BJ (cell line): ENCODE measurements at regions not wholly inside any gene's neighbourhood (a gene's known extent, or its start where the extent isn't known, plus 50 kb on each side); places are given as distances from the start of the nearest gene placed in this dataset.

Experiments
- CTCF ChIA-PET: fragments of 350-600 bp; formaldehyde crosslinking; extraction: SDS; loops from one replicate; lab custom pipeline; 2021; ENCODE audit warnings: antibody characterized with exemption, inconsistent platforms; lab: Yijun Ruan, JAX
- POLR2A ChIA-PET: fragments of 300-600 bp; sonication (Branson Sonifier 250); formaldehyde crosslinking; extraction: SDS; loops from one replicate; lab custom pipeline; 2021; ENCODE audit warnings: antibody characterized with exemption; lab: Charles Lee
- DNase-seq: peaks from one replicate; pipeline ENCODE4 v3.0.0-alpha.2; 2011; ENCODE audit warnings: low read depth
- H3K27me3 ChIP-seq: 2 replicates; pipeline ENCODE4 v1.6.0; 2011; ENCODE audit warnings: low read length; ENCODE audit not compliant: control insufficient read depth, insufficient read depth
- H3K36me3 ChIP-seq: 2 replicates; pipeline ENCODE4 v1.5.1; 2011; ENCODE audit warnings: low read length; ENCODE audit not compliant: control insufficient read depth, insufficient read depth
- H3K4me3 ChIP-seq: 2 replicates; pipeline ENCODE4 v1.5.1; 2011; ENCODE audit warnings: low read depth, mild to moderate bottlenecking, control low read depth, low read length
- CTCF ChIP-seq: IDR thresholded peaks from 2 replicates; pipeline ENCODE4 v1.5.1; 2011; ENCODE audit warnings: low read depth, mild to moderate bottlenecking, control low read depth, inconsistent platforms, low read length, moderate library complexity; ENCODE audit not compliant: insufficient read depth

- Histone ChIP-seq H3K27me3 (no peaks in the 10 kb centered on the region), H3K4me3 (no peak overlapping the region), H3K36me3 (no peaks in the 10 kb centered on the region)
- no peak for TF ChIP-seq CTCF
- ChIA-PET POLR2A (no interaction called here), CTCF (interaction anchor here (1.2 to 2.1 kb wide), 4 partner anchors 11 to 269 kb away, joined by 3 to 11 read pairs (median 3); partner anchors contain the start of gene CCN2)
- DNase-seq = no peak
Observed at GRCh38 chr6:132219901-132220300, 181.4 kb downstream of the MOXD1 start.

DNA sequence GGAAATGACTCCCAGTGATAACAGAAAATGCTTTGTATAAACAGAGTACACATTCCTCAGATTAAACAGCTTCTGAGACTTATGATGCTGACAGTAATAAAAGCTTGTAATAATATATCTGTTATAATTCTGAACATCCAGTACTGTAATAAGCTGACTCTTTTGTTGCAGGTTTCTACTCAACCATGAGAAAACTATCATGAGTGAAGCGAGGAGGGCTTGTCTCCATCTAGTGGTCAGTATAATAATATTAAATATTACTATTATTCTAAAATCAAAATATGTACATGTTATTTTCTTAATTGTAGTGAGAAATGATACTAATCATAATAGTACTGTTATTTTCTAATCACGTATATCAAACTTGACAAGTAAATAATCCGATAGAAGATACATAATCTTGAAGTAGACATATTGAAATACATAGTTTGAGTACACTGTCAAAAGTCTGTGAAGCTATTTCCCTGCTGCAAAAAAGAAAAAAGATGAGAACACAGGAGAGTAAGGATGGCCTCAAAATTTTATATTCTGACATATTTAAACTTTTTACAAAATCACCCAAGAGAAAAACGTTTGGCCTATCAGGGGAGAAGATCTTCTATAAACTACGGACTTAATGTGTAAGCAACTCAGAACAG, 183.1 kb downstream of the MOXD1 start:
- H3K4me3 ChIP-seq = no peak overlapping the region
- H3K36me3 ChIP-seq = no peaks in the 10 kb centered on the region
- no peak for DNase-seq
- CTCF ChIA-PET = interaction anchor here (0.6 to 2.0 kb wide), 26 partner anchors 9 to 303 kb away, joined by 3 to 16 read pairs (median 5); partner anchors contain the start of gene CCN2
- H3K27me3 ChIP-seq = no peaks in the 10 kb centered on the region
- TF ChIP-seq CTCF = peak; percentile 49
- POLR2A ChIA-PET = interaction anchor here (1.3 to 1.4 kb wide), 2 partner anchors 267 to 269 kb away, joined by 4 to 5 read pairs; partner anchors contain the start of gene CCN2

DNA sequence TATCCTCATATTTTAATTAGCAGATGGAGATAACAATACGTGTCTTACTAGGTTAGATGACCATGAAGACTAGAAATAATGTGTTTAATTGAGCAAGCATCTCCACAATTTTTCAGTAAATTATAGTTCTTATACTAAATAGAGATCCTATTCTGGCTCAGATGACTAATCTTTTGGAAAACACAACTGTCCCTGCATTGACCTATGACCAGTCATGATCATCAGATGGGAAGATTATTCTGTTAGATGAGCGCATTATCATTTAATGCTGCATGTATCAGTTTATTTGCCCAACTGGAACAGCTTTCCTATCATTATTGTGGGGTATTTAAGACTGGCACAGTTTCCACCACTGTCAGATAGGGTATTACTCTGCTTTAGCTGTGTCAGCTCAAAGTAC, 185.5 kb downstream of the MOXD1 start:
- ChIA-PET CTCF (interaction anchor here (1.0 to 2.4 kb wide), 4 partner anchors 43 to 265 kb away, joined by 3 to 9 read pairs (median 3); partner anchors contain the start of gene CCN2), POLR2A (interaction anchor here (0.6 kb wide), 1 partner anchor 264 kb away, joined by 3 read pairs; the partner anchor contains the start of gene CCN2)
- no peak overlapping the region for H3K4me3 ChIP-seq
- no peaks in the 10 kb centered on the region for H3K27me3 ChIP-seq
- TF ChIP-seq CTCF = no peak
- no peak for DNase-seq
- no peaks in the 10 kb centered on the region for H3K36me3 ChIP-seq

DNA sequence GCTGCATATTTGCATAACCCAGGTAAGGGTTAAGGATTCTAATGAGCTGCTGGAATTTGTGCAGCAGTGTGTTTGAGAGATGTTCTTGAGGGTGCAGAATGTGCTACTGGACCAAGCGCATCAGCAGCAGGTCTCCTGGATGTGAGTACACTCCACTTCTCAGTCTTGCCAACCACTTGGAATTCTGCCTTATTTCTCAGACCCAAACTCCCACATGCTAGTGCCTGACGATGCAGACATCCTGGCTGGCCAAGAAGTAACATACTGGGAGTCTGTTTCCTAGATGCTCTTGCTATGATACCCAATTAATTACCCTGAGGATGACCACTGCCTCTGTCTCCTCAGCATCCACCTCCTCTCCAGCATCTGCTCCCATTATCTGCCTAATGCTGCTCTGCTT, 186.6 kb downstream of the MOXD1 start:
- no peak for TF ChIP-seq CTCF
- ChIA-PET CTCF (no interaction called here), POLR2A (no interaction called here)
- DNase-seq = no peak
- no peak overlapping the region for H3K4me3 ChIP-seq
- no peaks in the 10 kb centered on the region for H3K36me3 ChIP-seq
- no peaks in the 10 kb centered on the region for H3K27me3 ChIP-seq

DNA sequence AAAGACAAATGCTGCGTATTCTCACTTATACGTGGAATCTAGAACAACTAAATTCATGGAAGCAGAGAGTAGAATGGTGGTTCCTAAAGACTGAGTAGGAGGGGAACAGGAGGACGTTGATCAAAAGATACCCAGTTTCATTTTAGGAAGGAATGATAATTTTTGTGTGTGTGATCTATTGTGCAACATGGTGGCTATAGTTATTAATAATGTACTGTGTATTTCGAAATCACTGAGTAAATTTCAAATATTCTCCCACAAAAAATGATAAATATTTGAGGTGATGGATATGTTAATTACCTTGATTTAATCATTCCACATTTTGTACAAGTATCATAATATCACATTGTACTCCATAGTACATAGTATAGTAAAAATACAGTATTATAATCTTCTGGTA, 187.5 kb downstream of the MOXD1 start:
- Histone ChIP-seq H3K4me3 (no peak overlapping the region), H3K27me3 (no peaks in the 10 kb centered on the region), H3K36me3 (no peaks in the 10 kb centered on the region)
- no peak for TF ChIP-seq CTCF
- no peak for DNase-seq
- CTCF ChIA-PET = no interaction called here
- POLR2A ChIA-PET = no interaction called here
